ENCODE measurements at regions not wholly inside any gene's neighbourhood (a gene's known extent, or its start where the extent isn't known, plus 50 kb on each side); places are given as distances from the start of the nearest gene placed in this dataset.

DNA sequence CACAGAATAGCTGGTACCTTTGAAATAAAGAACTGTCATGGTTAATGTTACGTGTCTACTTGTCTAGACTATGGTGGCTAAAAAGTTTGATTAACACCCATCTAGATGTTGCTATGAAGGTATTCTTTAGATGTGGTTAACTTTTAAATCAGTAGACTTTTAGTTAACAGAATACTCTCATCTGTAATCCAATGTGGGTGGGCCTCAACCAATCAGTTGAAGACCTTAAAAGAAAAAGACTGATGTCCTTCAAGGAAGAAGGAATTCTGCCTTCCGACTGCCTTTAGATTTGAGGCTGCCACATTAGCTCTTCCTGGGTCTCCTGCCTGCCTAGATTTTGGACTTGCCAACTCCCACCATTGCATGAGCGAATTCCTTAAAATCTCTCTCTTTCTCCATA is 113.0 kb upstream of the CACUL1 start:
- no peak for DNase-seq
- H3K36me3 ChIP-seq, result no peaks in the 10 kb centered on the region
- 87 to 92% methylated on average over 3 of the region's 3 CpGs for WGBS, 2 donors

GRCh38 chr10:118868589-118868988 is 113.8 kb upstream of the CACUL1 start:
- Histone ChIP-seq H3K4me3 (no peak overlapping the region), H3K27me3 (no peaks in the 10 kb centered on the region), H3K36me3 (no peaks in the 10 kb centered on the region), H3K9me3 (no peaks in the 10 kb centered on the region), H3K4me1 (peaks cover 0 to 21% (median 15%) of the 10 kb centered on the region in 4 donors), H3K27ac (no peak overlapping the region)
- no peak for DNase-seq
- TF ChIP-seq EP300 (IDR thresholded peaks at IDR 0.05) (no peak), POLR2A (IDR thresholded peaks at IDR 0.05) (no peak)
- 80 to 91% methylated on average over 5 of the region's 5 CpGs for WGBS, 2 donors
- intact Hi-C loops (cut with DNase I), result no loop called here

More for the DNA sequence above, 113.0 kb upstream of the CACUL1 start:
- no peak overlapping the region for H3K27ac ChIP-seq
- TF ChIP-seq EP300 (IDR thresholded peaks at IDR 0.05), result no peak
- TF ChIP-seq, protein P1, sequence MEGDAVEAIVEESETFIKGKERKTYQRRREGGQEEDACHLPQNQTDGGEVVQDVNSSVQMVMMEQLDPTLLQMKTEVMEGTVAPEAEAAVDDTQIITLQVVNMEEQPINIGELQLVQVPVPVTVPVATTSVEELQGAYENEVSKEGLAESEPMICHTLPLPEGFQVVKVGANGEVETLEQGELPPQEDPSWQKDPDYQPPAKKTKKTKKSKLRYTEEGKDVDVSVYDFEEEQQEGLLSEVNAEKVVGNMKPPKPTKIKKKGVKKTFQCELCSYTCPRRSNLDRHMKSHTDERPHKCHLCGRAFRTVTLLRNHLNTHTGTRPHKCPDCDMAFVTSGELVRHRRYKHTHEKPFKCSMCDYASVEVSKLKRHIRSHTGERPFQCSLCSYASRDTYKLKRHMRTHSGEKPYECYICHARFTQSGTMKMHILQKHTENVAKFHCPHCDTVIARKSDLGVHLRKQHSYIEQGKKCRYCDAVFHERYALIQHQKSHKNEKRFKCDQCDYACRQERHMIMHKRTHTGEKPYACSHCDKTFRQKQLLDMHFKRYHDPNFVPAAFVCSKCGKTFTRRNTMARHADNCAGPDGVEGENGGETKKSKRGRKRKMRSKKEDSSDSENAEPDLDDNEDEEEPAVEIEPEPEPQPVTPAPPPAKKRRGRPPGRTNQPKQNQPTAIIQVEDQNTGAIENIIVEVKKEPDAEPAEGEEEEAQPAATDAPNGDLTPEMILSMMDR (IDR thresholded peaks at IDR 0.05), result no peak
- TF ChIP-seq POLR2AphosphoS5 (IDR thresholded peaks at IDR 0.05), result no peak
- TF ChIP-seq POLR2A (IDR thresholded peaks at IDR 0.05), result no peak
- no peaks in the 10 kb centered on the region for H3K27me3 ChIP-seq
- intact Hi-C loops (cut with DNase I), result no loop called here
- H3K9me3 ChIP-seq, result no peaks in the 10 kb centered on the region
- peaks cover 0 to 14% (median 11%) of the 10 kb centered on the region in 4 donors for H3K4me1 ChIP-seq
- H3K4me3 ChIP-seq, result no peak overlapping the region

DNA sequence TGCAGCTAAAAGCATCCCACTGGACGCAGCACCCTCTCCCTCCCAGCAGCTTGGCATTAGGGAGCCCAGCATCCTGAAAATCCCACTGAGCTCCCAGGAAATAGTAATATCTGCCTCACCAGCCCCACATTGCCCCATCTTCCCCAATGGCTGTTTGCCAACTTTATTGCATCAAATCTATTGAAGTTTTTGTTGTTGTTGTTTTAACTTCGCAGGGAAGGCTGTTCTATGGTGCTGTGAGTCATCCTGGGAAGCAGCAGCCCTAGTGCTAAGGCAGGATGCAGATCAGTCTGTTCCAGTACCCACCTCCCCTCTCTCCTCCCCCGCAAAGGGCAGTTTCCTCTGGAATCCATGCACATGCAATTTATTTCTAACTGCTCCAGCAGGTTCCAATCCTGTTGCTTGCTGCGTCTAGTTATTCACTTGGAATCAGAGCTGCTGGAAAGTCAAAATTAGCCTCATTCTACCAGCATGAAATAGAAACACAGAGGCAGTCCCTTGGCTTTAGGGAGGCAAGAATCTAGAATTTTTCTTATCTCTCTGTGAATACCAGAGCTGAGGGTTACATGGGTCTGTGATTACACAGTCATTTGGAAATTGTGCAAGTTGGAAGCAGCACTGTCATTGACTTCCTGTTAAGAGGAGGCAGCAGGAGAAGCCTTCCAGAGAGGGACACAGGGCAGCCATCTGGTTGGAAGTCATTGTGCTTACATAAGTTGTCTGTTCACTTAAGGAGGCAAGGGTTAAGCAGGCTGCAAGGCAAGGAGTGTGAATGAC is 115.9 kb upstream of the CACUL1 start:
- no peaks in the 10 kb centered on the region for H3K27me3 ChIP-seq
- no peak overlapping the region for H3K4me3 ChIP-seq
- no peak for DNase-seq
- no peak overlapping the region for H3K27ac ChIP-seq
- H3K4me1 ChIP-seq, result peaks cover 0 to 23% (median 16%) of the 10 kb centered on the region in 4 donors
- intact Hi-C loops (cut with DNase I), result no loop called here
- TF ChIP-seq POLR2A (IDR thresholded peaks at IDR 0.05) (no peak), POLR2AphosphoS5 (IDR thresholded peaks at IDR 0.05) (no peak), EP300 (IDR thresholded peaks at IDR 0.05) (no peak)
- TF ChIP-seq, protein P1 (IDR thresholded peaks at IDR 0.05), result no peak
- no peaks in the 10 kb centered on the region for H3K9me3 ChIP-seq
- no peaks in the 10 kb centered on the region for H3K36me3 ChIP-seq
- 38 to 39% methylated on average over 4 of the region's 4 CpGs for WGBS, 2 donors

DNA sequence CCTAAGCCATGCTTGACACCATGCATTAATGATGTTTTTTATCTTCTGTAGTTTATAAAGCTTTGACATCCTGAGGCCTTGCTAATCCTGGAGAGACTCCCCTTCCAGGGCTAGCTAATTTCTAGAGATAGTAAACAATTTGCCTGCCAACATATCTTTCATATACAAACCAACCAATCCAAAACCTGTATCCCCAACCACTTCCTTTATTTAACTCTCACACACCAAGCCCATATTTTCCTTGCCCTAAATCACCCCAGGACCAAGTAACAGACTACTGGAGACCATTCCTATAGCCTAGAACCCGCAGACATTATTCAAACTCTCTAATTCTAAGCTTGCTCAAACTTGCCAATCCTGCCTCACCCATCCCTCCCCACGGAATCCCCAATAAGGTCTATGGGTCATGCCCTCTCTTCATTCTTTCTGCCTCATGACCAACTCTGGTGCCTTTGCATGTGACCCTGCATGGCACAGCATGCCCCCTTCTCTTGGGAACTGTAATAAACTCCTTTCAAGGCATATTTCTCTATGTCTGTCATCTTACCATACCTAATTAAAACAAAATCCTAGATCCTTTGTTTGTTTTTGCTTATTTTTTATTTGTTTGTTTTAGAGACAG is 116.6 kb upstream of the CACUL1 start:
- no peak for TF ChIP-seq POLR2A (IDR thresholded peaks at IDR 0.05)
- TF ChIP-seq EP300 (IDR thresholded peaks at IDR 0.05), result no peak
- TF ChIP-seq, protein P1 (IDR thresholded peaks at IDR 0.05), result no peak
- TF ChIP-seq POLR2AphosphoS5 (IDR thresholded peaks at IDR 0.05), result no peak
- Histone ChIP-seq H3K9me3 (no peaks in the 10 kb centered on the region), H3K36me3 (no peaks in the 10 kb centered on the region), H3K4me3 (no peak overlapping the region), H3K27me3 (no peaks in the 10 kb centered on the region), H3K27ac (no peak overlapping the region), H3K4me1 (peaks cover 0 to 23% (median 16%) of the 10 kb centered on the region in 4 donors)
- DNase-seq, result no peak
- intact Hi-C loops (cut with DNase I), result no loop called here
- 78 to 81% methylated on average over 2 of the region's 2 CpGs for WGBS, 2 donors

GRCh38 chr10:118873091-118873737 is 118.4 kb upstream of the CACUL1 start:
- H3K27ac ChIP-seq, result no peak overlapping the region
- WGBS, 2 donors, result 56 to 74% methylated on average over 4 of the region's 4 CpGs

More at GRCh38 chr10:118873091-118873737, 118.4 kb upstream of the CACUL1 start:
- no peak for TF ChIP-seq EP300 (IDR thresholded peaks at IDR 0.05)
- no peak for TF ChIP-seq POLR2AphosphoS5 (IDR thresholded peaks at IDR 0.05)
- TF ChIP-seq POLR2A (IDR thresholded peaks at IDR 0.05), result no peak
- TF ChIP-seq, protein P1 (IDR thresholded peaks at IDR 0.05), result no peak
- intact Hi-C loops (cut with DNase I), result no loop called here
- H3K4me3 ChIP-seq, result no peak overlapping the region
- H3K4me1 ChIP-seq, result peaks cover 0 to 23% (median 16%) of the 10 kb centered on the region in 4 donors
- H3K9me3 ChIP-seq, result no peaks in the 10 kb centered on the region
- no peaks in the 10 kb centered on the region for H3K36me3 ChIP-seq
- DNase-seq, result no peak
- no peaks in the 10 kb centered on the region for H3K27me3 ChIP-seq
